Right lobe of liver (tissue), 6 donors: ENCODE measurements at regions not wholly inside any gene's neighbourhood (a gene's known extent, or its start where the extent isn't known, plus 50 kb on each side); places are given as distances from the start of the nearest gene placed in this dataset.

Source experiments
- ATAC-seq, 4 donors: fragments of 200-7000 bp; cut with Tn5 transposase; one replicate each; pipeline ENCODE4 v1.9.1; 2020; ENCODE audit warnings: mild to moderate bottlenecking in 4 of 4, moderate library complexity in 4 of 4
- DNase-seq, 3 donors: peaks; one replicate each; pipeline ENCODE4 v3.0.0-alpha.2; 2020
- H3K27ac ChIP-seq, 3 donors: fragments of 200-600 bp; one replicate each; pipeline ENCODE4 v1.8.0; 2022
- H3K27me3 ChIP-seq, 2 donors: fragments of 200-600 bp; one replicate each; pipeline ENCODE4 v1.8.0; 2022
- H3K36me3 ChIP-seq, 4 donors: fragments of 200-600 bp; sonication (generic) in 1 of 4; one replicate each; pipeline versions ENCODE4 v1.5.1 to v1.8.0; 2017 to 2022; ENCODE audit warnings: control low read depth in 1 of 4
- H3K4me1 ChIP-seq, 4 donors: fragments of 200-600 bp; sonication (generic) in 1 of 4; one replicate each; pipeline versions ENCODE4 v1.5.1 to v1.8.0; 2017 to 2022; ENCODE audit warnings: control low read depth in 1 of 4
- H3K4me3 ChIP-seq, 3 donors: fragments of 200-600 bp; one replicate each; pipeline ENCODE4 v1.8.0; 2022
- H3K9me3 ChIP-seq, 4 donors: fragments of 200-600 bp; sonication (generic) in 1 of 4; one replicate each; pipeline versions ENCODE4 v1.5.1 to v1.8.0; 2017 to 2022; ENCODE audit warnings: control low read depth in 1 of 4
- POLR2A ChIP-seq: fragments of 450-650 bp; IDR thresholded peaks from one replicate; pipeline ENCODE4 v1.6.1; 2017; ENCODE audit warnings: antibody characterized with exemption, mild to moderate bottlenecking
- WGBS: methylation state at CpG from one replicate; pipeline ENCODE4 v1.1.6; 2018; ENCODE audit warnings: low coverage, low lambda C conversion rate; ENCODE audit not compliant: insufficient coverage; ENCODE audit errors: missing lambda C conversion rate; 5-methylcytosine and 5-hydroxymethylcytosine counted together
- intact Hi-C, 2 donors: fragments of 100-400 bp; cut with DNase I; formaldehyde crosslinking; loops; one replicate each; pipeline versions ENCODE4 v1.11.2 to v1.14.1; 2022
- TF ChIP-seq, protein P1 (sequence below), 4 donors: fragments of 200-600 bp in 3 of 4; fragments of 450-650 bp in 1 of 4; IDR thresholded peaks; one replicate each; pipeline versions ENCODE4 v1.5.1 to v1.8.0; 2016 to 2022; ENCODE audit warnings: antibody characterized with exemption in 4 of 4, mild to moderate bottlenecking in 2 of 4
- donor health status: DM: no; HTN: yes; CAD: no.
- donor health status: DM: no; HTN: no; CAD: no.
- donor health status: DM: no; HTN: no; CAD: no.
- donor health status: DM: no; HTN: yes; CAD: no.
- donor health status: DM: no; HTN: yes; CAD: no.

DNA sequence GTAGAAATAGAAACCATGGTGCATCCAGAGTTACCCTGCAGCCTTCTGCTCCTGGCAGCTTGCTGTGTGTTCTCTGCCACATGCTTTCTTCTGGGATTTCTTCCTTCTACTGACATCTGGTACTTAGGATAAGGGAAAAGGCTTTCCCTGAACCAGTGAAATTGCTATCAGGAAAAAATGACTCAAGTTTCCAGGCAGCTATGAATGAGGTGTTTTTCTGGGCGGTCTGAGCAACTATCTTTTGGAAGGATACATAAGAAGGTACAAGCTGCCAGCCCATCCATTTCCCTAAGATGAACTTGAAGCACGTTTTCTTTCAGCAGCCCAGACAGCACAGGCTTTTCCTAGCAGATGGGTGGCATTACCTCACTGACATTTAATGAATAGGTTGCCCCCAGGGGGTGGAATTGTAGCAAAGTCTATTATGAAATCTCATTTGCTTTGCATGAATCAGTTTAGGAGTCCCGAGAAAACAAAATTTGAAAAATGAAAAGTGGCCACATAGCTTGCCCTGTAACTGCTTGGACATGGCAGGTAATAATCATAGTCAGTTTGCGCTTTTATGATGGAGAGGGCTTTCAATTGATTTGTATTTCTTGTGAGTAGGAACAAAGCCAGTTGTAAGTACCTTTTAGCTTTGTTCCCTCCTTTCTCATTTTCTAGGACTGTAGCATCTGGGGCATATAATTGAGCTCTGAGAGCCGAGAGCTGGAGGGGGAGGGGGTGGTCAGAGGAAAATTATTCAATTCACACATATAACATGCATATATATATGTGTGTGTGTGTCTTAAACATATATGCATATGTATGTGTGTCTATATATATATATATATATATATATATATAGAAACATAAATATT is 108.5 kb downstream of the C9orf152 start:
- Histone ChIP-seq H3K9me3 (no peaks in the 10 kb centered on the region), H3K36me3 (peaks cover 0 to 3% (median 0%) of the 10 kb centered on the region in 4 donors), H3K4me3 (no peak overlapping the region), H3K4me1 (peaks cover 0 to 6% (median 0%) of the 10 kb centered on the region in 4 donors), H3K27ac (no peak overlapping the region), H3K27me3 (no peaks in the 10 kb centered on the region)
- no peak for ATAC-seq
- DNase-seq = no peak
- TF ChIP-seq, protein P1, sequence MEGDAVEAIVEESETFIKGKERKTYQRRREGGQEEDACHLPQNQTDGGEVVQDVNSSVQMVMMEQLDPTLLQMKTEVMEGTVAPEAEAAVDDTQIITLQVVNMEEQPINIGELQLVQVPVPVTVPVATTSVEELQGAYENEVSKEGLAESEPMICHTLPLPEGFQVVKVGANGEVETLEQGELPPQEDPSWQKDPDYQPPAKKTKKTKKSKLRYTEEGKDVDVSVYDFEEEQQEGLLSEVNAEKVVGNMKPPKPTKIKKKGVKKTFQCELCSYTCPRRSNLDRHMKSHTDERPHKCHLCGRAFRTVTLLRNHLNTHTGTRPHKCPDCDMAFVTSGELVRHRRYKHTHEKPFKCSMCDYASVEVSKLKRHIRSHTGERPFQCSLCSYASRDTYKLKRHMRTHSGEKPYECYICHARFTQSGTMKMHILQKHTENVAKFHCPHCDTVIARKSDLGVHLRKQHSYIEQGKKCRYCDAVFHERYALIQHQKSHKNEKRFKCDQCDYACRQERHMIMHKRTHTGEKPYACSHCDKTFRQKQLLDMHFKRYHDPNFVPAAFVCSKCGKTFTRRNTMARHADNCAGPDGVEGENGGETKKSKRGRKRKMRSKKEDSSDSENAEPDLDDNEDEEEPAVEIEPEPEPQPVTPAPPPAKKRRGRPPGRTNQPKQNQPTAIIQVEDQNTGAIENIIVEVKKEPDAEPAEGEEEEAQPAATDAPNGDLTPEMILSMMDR (IDR thresholded peaks at IDR 0.05) = no peak
- TF ChIP-seq POLR2A = no peak
- 72% methylated on average over 5 of the region's 5 CpGs for WGBS
- intact Hi-C loops = no loop called here

DNA sequence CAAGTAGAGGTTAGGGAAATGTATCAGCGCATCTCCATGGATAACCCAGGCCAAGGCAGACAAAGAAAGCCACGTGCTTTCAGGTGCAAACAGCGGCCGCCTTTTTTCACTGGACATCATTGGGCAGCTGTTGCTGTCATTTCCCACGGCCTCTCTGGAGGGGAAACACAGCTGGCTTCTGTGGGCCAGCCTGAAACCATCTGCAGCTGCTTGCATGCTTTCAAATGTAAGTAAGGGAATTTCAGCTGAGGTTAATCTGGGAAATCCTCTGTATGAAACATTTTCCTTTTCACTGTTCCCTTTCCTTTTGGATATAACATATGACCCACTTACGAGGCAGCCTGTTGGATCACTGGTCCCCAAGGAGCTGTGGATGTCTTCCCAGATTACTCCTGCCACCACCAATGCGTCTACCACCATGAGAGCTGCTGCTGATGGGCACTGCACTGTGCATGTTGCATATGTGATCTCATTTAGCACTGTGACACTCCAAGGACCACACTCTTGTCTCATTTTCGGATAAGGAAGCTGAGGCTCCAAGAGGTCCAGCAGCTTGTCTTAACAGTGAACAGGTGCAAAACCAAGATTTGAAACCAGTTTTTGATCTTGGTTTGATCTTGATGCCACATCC is 106.3 kb downstream of the C9orf152 start:
- intact Hi-C loops = no loop called here
- Histone ChIP-seq H3K4me3 (no peak overlapping the region), H3K9me3 (no peaks in the 10 kb centered on the region), H3K36me3 (peaks cover 0 to 3% (median 0%) of the 10 kb centered on the region in 4 donors), H3K4me1 (no peaks in the 10 kb centered on the region), H3K27ac (no peak overlapping the region), H3K27me3 (no peaks in the 10 kb centered on the region)
- TF ChIP-seq POLR2A = no peak
- TF ChIP-seq, protein P1 (IDR thresholded peaks at IDR 0.05) = no peak
- 77% methylated on average over 5 of the region's 8 CpGs for WGBS
- DNase-seq (no peak), ATAC-seq (no peak)

DNA sequence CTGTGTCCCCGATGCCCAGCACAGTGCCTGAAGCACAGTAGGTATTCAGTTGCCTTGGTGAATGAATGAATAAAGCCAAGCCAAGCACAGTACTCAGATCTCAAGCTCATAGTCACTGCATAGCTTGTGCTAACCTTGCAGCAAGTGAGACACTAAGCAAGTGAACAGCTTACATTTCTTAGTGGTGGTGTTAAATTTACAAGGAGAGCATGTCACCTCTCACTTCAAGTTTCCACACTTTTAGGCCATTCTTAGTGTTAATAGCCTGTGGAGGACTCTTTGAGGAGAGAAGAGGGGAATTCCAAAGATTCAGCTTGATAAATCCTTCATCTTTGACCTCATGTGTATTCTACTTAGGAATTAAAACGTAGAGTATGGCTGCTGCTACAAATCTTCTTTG is 104.7 kb downstream of the C9orf152 start:
- no peaks in the 10 kb centered on the region for H3K4me1 ChIP-seq
- ATAC-seq (no peak), DNase-seq (no peak)
- no peak for TF ChIP-seq POLR2A
- TF ChIP-seq, protein P1 (IDR thresholded peaks at IDR 0.05) = no peak
- H3K4me3 ChIP-seq = no peak overlapping the region
- H3K36me3 ChIP-seq = peaks cover 0 to 3% (median 0%) of the 10 kb centered on the region in 4 donors
- WGBS = 91% methylated on average over 2 of the region's 2 CpGs
- H3K9me3 ChIP-seq = no peaks in the 10 kb centered on the region
- no peak overlapping the region for H3K27ac ChIP-seq
- no peaks in the 10 kb centered on the region for H3K27me3 ChIP-seq
- intact Hi-C loops = no loop called here

DNA sequence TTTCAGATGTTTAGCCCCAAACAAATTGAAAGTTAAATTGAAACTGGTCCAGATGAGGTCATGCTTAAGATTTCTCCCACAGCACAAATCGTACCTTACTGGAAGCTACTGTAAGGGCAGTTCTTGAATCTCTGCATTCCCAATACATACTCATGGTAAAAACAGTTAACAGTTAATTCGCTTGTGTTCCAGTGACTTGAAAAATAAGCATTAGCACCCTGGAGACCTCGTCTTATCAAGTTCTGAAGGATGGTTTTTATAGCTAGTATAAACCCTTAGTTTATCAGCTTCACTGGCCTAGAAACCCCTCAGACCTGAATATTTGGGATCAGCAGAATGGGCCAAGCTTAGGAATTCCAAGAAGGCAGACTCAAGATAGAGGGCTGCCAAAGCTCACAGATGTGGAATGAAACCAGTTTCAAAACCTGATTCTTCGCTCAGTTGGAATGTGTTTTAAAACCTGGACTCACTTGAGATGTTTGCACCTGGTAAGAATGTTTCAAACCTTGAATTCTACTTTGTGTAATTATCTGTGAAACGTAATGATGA is 103.6 kb downstream of the C9orf152 start:
- no peak for TF ChIP-seq POLR2A
- TF ChIP-seq, protein P1 (IDR thresholded peaks at IDR 0.05) = no peak
- peaks cover 0 to 3% (median 0%) of the 10 kb centered on the region in 4 donors for H3K36me3 ChIP-seq
- no peak for ATAC-seq
- H3K27me3 ChIP-seq = no peaks in the 10 kb centered on the region
- no peak overlapping the region for H3K27ac ChIP-seq
- H3K4me3 ChIP-seq = no peak overlapping the region
- no peaks in the 10 kb centered on the region for H3K4me1 ChIP-seq
- WGBS = 77% methylated on average over 5 of the region's 5 CpGs
- intact Hi-C loops = no loop called here
- DNase-seq = no peak
- H3K9me3 ChIP-seq = no peaks in the 10 kb centered on the region
